ENCODE measurements at regions not wholly inside any gene's neighbourhood (a gene's known extent, or its start where the extent isn't known, plus 50 kb on each side); places are given as distances from the start of the nearest gene placed in this dataset.

GRCh38 chr7:26538689-26539088 lies 247.0 kb downstream of the SNX10 start:
- TF ChIP-seq CTCF (conservative IDR thresholded peaks at IDR 0.05): no peak
- no peak for TF ChIP-seq EZH2 (IDR thresholded peaks at IDR 0.05; ENCODE audit: low read depth)
